NCI-H2196 (cell line): ENCODE measurements at regions not wholly inside any gene's neighbourhood (a gene's known extent, or its start where the extent isn't known, plus 50 kb on each side); places are given as distances from the start of the nearest gene placed in this dataset.
"Not testable (repeated sequence)": the region's sequence is repeated elsewhere in the genome, so short reads cannot be mapped to it uniquely, and the experiment has no call there.

Experiments used
- DNase-seq: peaks from one replicate; lab custom pipeline; 2025; ENCODE audit not compliant: unreplicated experiment; lab: John Stamatoyannopoulos, UW

DNA sequence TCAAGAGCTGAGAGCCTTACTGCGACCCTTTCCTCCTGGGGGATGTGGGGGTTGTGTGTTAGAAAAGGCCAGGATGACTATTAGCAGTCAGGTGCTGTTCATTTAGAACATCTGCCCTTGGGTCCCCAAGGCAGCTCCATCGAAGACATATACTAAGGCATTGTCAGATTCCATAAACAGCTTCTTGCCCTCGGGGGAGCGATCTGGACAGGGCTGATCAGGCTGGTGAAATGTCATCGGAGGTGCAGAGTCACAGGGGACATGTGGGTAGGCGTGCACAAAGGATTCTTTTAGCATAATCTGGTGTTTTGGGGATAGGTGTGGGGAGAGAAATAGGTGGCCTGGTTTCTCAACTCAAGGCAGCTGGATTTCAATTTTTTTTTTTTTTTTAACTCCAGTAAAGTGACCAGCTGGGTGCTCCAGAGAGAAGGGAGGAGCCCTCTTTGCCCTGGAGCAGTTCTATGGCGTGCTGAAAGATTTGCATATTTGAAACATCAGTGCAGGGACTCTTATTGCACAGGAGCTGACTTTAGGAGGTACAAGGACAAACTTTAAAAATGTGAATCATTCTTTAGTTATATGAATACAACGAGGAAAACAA, 160.1 kb downstream of the SUDS3 start:
- DNase-seq = no peak

DNA sequence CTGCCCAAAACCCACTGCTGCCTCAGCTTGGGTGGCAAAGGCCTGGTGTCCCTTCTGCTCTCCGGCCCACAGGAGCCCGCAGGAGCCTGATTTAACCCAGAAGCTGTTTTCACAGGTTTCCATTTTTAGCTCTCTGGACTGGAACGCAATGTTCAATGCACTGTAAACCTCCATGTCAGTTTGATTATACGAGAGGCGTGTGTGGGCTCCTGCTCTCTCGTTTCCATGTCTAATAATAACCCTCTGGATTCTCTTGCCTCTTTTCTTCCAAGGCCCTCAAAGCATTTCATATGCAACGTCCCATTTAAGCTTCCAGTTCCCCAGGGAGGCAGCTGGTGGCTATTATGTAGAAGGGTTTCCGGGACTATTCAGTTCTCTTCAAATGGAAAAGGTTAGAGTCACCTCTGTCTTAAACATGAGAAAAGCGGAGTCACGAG, 161.1 kb downstream of the SUDS3 start:
- no peak for DNase-seq

DNA sequence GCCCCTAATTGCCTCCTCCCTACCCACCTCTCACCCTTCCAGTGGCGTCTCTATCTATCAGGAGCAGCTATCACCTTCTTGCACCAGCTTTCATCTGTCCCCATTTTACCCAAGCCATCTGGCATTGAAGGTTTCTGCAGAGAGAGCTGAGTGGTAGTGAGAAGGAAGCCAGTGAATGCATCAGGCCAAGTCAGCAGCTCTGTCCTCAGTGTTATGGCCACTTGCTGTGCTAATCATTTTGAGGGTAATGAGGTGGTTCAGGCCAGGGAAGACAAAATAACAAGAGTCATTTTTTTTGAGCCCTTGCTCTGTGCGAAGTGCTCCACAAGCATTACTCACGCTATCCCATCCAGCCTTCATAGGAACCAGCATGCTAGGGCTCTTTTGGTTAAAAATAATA, 164.7 kb downstream of the SUDS3 start:
- no peak for DNase-seq

DNA sequence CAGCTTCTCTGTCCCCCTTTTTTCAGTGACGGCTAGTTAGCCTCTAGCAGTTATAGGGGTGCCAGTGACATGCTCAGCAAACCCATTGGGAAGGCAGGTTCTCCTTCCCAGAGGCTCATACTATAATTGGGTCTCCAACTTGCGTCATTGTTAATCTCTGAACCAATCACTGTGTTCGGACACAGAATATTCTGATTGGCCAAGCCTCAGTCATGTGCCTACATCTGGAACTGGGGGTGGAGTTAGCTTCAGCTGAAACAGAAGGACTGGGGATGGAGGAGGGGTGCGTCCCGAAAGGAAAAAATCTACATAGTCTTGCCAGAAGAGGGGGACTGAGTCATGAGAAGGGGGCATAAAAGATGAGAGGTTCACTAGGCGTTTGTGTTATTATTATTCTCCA, 165.6 kb downstream of the SUDS3 start:
- no peak for DNase-seq

DNA sequence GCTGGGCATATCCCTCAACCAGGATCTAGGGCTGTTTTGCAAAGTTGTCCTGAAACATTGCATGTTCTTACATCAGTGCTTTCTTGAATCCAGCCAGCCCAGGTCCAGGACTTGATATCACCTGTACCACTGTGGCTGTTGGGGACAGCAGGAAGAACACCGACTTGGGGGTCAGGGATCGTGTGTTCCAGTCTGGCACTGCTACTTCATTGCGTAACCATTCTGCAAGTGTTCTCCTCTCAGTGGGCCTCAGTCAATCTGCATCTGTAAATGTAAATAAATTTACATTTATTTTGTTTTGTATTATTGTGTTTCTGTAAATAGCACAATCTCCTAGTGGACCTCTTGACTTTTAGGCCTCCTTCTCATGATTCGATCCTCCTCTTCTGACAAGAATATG, 167.3 kb downstream of the SUDS3 start:
- no peak for DNase-seq

DNA sequence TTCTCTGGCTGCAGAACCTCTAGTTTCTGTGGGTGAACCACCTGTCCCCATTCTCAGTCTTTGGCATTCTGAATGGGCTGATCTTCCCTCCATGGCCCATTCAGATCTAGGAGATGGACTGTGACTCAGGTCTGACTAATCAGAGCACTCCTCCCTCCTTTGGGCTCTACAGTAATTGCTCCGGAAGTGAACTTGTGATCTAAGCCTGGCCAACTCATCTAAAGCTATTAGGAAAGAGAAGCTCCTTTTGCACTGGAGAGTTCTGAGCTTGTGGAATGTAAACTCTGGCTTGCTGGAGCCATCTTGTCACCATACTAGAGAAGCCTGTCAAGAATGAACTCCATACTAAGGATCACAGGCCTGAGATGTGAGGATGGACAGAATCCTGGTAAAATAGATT, 168.2 kb downstream of the SUDS3 start:
- no peak for DNase-seq

DNA sequence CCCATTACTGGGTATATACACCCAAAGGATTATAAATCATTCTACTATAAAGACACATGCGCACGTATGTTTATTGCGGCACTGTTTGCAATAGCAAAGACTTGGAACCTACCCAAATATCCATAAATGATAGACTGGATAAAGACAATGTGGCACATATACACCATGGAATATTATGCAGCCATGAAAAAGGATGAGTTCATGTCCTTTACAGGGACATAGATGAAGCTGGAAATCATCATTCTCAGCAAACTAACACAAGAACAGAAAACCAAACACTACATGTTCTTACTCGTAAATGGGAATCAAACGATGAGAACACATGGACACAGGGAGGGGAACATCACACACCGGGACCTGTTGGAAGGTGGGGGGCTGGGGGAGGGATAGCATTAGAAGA, 171.3 kb downstream of the SUDS3 start:
- not testable (repeated sequence) for DNase-seq

DNA sequence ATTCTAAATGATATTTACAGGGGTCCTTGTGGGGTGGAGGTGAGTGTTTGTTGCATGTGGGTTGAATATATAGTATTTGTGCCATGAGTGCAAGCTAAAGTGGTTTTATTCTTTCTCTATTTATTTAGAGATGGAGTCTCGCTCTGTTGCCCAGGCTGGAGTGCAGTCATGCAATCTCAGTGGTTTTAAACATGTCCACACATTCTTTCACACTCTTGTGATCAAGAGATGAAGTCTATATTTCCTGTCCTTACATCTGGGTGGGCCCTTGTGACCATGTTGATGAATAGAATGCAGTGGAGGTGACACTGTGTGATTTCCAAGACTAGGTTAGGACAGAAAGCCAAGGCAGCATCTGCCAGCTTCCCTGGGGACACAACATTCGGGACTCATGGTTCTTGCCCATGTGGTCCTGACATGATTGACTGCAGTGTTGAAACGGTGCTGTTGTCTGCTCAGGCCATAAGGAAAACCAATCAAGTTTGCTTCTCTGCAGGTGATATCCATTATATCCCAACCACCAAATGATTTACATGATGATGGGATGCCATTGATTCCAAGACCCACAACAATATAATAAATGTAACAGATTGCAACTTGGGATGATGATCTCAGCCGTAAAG, 172.6 kb downstream of the SUDS3 start:
- no peak for DNase-seq

DNA sequence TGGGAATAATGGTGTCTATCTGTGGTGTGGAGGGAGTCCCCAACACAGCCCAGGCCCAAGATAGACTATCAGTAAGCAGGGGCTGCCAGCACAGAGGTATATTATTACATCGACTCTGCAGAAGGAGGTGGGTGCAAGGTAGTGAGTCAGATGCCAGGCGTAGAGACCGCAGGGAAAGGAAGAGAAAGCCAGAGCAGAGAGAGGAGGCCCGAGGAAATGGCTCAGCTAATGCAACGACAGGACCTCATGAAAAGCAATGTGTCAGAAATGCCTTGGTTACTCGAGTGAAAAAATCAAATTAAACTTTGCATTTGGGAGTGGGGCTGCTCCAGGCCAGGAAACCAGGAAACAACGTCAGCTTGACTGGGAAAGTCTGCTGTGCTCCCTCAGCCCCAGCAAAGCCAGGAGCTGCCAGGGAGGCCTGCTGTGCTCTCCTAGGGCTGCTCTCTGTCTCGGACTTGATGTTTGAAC, 173.2 kb downstream of the SUDS3 start:
- DNase-seq = no peak

DNA sequence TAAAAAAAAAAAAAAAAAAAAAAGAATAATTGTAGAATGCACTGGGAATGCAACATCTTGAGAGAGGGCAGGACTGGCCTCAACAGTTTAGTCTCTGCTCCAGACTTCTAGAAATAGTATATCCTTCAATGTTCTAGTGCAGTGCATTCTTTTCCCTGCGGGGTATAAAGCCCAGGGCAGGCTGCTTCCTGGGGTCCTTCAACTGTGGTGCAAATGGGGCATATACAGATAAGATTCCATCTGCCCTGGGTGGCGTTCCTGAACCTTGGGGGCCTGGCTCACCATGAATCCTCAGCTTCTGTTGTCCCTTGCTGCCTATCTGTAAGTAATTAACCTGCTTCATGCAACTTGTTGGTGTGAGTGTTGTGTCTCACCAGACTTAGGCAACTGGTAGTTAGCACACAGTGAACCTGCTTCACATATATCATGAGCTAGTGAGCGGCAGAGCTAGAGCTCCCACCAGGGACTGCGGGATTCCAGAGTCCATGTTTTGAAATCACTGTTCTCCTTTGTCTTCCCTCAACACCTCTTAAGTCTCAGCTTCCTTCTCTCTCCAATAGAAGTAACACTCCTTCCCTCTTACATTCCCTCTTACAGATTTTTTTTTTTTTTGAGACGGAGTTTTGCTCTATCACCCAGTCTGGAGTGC, 177.6 kb downstream of the SUDS3 start:
- no peak for DNase-seq

DNA sequence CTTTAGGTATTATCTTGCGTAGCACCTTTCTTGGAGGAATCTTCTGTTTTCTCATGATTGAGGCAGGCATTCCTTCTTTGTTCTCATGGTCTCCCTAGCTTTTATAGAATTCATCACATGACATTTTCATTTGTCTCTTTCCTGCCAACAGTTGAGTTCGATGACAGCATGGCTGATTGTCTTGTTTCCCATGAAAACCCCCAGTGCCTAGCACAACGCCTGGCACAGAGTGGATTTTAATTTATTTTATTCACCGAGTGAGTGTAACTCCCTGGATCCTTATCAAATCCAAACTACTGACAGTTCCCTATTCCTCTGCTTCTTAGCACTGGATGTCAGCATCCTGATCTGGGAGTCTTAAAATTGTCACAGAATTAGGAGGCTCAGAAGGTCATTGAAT, 182.6 kb downstream of the SUDS3 start:
- no peak for DNase-seq

DNA sequence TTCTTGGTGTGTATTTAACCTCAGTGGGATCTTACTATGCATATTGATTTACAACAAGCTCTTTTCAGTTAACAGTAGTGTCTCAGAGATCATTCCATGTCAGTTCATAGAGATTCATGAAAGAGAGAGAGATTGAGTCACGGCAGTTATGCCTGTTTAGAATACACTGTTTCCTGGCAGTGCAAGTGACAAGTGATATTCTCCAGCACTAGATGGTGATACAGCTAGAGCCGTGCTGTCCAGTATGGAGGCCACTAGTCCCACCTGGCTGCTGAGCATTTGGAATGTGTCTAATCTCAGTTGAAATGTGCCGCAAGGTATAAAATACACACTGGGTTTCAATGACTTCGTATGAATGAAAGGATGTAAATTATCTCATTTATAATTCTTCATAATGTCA, 184.4 kb downstream of the SUDS3 start:
- no peak for DNase-seq

DNA sequence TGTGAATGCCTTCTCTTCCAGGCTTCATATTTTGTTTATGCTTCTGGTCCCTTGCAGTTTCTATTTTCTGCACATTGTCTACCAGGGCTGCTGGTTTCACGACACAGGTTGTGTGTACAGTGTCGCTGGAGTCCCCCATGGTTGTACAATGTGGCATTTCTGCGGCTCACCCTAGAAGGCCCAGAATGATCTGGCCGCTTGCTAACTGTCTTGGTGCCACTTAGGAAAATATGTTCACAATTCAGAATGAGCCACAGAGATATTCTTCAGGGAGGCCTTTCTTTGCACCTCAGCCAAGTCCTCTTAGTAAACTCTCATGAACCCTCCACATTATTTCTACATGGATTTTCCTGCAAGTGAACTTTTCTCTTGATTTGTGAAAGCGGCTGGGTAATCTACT, 195.4 kb downstream of the SUDS3 start:
- DNase-seq = no peak

DNA sequence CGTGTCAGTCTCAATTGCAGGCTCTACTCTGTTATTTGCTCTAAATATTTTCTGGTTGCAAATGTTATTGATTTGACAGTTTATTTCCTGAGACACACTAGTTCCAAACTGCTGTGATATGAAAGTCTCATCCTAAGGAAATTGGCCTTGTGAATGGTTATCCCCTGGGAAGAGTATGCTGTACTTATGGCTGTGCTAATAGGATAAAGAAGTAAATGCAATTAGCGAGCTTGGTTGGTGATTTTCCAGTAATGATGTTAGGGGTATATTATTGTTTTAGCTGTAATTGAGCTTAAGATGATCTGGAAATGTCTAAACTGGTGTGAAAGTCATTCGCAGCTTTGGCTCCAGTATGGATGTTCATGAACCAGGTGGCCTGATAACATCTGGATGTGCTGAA, 197.9 kb downstream of the SUDS3 start:
- no peak for DNase-seq

DNA sequence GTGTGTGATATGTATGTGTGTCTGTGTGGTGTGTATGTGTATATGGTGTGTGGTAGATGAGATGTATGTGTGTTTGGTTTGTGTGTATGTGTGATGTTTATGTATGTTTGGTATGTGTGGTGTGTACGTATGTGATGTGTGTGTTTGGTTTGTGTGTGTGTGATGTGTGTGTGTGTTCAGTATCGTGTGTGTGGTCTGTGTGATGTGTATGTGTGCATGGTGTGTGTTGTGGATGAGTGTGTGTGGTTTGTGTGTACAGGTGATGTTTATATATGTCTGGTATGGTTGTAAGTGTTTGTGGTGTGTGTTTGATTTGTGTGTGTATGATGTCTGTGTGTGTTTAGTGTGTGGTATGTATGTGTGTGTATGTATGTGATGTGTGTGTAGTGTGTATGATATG, 199.4 kb downstream of the SUDS3 start:
- no peak for DNase-seq

DNA sequence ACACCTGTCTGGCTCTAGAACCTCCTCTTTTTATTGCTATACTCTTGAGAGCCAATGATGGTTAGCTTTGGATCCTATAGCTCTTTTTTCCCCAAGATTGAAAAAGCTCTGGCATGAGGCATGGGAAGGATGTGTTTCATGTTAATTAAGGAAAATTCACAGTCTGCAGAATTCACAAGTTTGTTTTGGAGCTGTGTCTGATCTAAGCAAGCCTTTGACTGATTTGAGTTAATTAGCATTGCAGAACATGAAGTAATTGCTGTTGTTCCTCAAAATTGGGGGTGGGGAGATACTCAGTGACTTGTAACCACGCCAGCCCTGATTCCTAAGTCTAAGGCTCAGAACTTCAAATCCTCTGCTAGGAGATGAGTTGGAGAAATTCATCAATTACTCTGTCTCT, 205.0 kb downstream of the SUDS3 start:
- DNase-seq = no peak

DNA sequence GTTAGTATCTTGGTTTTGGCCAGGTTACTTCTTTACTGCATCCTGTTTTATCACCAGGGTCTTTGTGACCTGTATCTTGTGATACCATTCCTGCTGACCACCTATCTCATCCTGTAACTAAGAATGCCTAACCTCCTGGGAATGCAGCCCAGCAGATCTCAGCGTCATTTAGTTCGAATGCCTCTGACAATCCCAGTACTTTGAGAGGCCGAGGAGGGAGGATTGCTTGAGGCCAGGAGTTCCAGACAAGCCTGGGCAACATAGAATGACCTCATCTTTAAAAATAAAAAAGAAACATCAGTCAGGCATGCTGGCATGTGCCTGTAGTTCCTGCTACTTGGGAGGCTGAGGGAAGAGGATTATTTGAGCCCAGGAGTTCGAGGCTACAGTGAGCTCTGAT, 206.5 kb downstream of the SUDS3 start:
- DNase-seq = no peak

DNA sequence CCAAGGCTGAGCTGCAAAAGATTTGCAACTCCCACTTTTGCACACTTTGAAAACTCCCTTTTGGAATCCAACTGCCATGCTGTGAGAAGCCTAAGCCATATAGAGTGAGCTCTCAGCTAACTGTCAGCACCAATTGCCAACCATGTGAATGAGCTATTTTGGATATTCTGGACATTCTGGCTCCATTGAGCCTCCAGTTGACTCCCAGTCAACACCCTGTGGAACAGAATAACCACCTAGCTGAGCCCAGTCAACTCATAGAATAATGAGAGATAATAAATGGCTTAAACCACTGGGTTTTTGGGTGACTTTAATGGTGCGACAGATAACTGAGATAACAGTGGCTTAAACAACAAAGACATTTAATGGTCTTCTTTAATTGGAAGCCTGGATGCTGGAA, 210.1 kb downstream of the SUDS3 start:
- no peak for DNase-seq

DNA sequence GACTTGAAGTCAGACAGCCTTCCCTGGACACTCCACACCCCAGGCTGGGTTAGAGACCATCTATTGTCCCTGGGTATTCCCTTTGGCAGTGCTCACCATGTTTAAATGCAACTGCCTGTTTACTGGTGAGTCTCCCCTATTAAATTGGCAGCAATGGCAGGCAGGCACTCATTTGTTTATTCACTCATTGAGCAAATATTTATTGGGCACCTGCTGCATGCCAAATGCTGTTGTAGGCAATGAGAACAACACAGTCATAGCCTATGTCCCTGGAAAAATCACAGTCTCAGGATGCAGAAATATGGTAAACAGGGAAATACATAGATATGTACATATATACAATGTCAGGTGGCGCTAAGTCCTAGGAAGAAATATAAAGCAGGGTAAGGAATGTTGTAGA, 212.8 kb downstream of the SUDS3 start:
- DNase-seq = no peak

DNA sequence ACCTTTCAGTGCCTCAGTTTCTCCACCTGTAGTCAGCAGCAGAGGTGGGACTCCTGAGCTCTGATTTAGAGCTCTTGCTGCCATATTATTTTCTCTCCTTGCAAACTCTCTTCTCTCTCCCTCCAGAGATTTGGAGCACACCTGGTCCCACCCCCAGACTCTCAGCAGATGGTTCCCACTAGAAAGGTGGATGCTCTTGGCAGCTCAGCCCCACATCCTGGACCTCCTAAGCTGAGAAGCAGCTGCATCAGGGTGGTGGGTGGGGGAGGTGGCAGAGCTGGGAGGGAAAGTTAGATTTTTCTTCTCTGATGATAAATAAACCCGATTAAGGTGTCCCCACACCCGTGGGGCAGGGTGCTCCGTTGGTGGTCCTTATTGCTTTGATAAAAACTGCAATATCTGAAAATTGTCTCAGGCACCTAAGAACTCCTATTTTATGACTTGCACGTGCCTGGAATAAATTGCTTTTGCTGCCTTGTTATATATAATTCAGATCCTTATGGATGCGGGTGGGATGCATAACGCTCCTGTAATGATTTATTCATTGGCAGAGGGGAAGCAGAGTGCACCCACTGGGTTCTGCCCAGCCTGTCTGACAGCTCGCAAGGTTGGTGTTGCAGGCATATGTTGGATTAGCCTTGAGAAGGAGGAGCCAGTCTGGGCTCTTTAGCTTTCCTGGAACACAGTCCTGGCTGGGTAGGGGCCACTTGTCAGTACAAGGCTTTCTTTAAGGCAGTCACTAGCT, 214.2 kb downstream of the SUDS3 start:
- DNase-seq = no peak

DNA sequence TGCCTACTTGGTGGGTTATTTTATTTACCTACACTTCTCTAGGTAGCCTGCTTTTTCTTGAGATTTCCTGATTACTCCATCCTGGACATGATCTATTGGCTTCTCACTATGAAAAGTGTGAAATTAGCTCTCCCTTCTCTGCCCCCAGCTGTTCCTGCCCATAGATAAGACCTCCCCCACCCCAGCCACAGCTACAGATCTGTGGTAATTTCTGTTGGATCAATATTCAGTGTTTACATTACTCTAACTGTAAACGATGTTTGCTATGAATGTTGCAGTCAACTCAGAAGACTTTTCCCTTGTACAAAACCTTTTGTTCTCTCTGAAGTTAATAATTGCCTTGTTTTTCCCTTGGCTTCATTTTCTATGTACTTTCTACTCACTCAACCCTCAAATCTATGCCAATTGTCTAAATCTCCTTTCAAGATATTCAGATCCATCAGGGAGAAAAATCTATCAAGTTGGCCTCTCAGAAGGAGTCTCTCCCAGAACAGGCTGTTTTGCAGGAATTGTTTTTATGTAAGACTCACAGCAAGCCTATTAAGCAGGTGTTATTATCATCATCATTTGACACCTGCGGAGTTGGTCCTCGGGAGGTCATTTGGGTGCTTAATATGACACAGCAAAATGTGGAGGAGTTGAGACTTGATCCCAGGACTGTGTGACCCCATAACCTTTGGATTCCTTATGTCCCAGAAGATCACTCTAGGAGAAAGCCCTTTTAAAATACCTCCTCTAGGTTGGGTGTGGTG, 227.4 kb downstream of the SUDS3 start:
- DNase-seq = no peak
